Stomach (tissue), 4 donors: ENCODE measurements at regions not wholly inside any gene's neighbourhood (a gene's known extent, or its start where the extent isn't known, plus 50 kb on each side); places are given as distances from the start of the nearest gene placed in this dataset.

Experiments
- CTCF ChIP-seq, 7 experiments: fragments of 450-650 bp in 4 of 7; fragments of 200-600 bp in 3 of 7; sonication (generic) in 3 of 7; IDR thresholded peaks; one replicate each; pipeline ENCODE4 v1.5.1; 2016 to 2019; ENCODE audit warnings: antibody characterized with exemption in 7 of 7, control low read depth in 2 of 7, mild to moderate bottlenecking in 1 of 7
- EP300 ChIP-seq: sonication (generic); formaldehyde crosslinking; IDR thresholded peaks from one replicate; pipeline ENCODE4 v1.6.1; 2017; ENCODE audit warnings: antibody characterized with exemption
- POLR2A ChIP-seq, 4 donors: fragments of 450-650 bp; IDR thresholded peaks; one replicate each; pipeline ENCODE4 v1.6.1; 2016; ENCODE audit warnings: antibody characterized with exemption in 4 of 4, control low read depth in 2 of 4, mild to moderate bottlenecking in 1 of 4, moderate library complexity in 1 of 4
- POLR2AphosphoS5 ChIP-seq, 3 donors: sonication (generic); formaldehyde crosslinking; IDR thresholded peaks; one replicate each; pipeline ENCODE4 v1.6.1; 2016; ENCODE audit warnings: antibody characterized with exemption in 3 of 3

GRCh38 chr3:110598847-110599490 is 472.6 kb upstream of the NECTIN3 start:
- TF ChIP-seq POLR2AphosphoS5 (IDR thresholded peaks at IDR 0.05): no peak
- TF ChIP-seq CTCF (IDR thresholded peaks at IDR 0.05): no peak
- TF ChIP-seq POLR2A (IDR thresholded peaks at IDR 0.05): no peak
- no peak for TF ChIP-seq EP300
